A549 (cell line): ENCODE measurements at regions not wholly inside any gene's neighbourhood (a gene's known extent, or its start where the extent isn't known, plus 50 kb on each side); places are given as distances from the start of the nearest gene placed in this dataset.

Source experiments
- ATAC-seq, 2 experiments: fragments of 200-7000 bp in 1 of 2; fragments of >200 bp in 1 of 2; cut with Nextera tagmentation in 1 of 2; cut with Tn5 transposase in 1 of 2; 3 replicates each; pipeline versions ENCODE4 v1.8.0 to v1.9.1; 2018 to 2020; ENCODE audit warnings: mild to moderate bottlenecking in 1 of 2, moderate library complexity in 1 of 2
- CTCF ChIA-PET: fragments of 300-600 bp; sonication (Branson Sonifier 250); formaldehyde crosslinking; extraction: SDS; loops from one replicate; lab custom pipeline; 2021; ENCODE audit warnings: antibody characterized with exemption, inconsistent platforms; lab: Yijun Ruan, JAX
- POLR2A ChIA-PET: fragments of 350-600 bp; formaldehyde crosslinking; extraction: SDS; loops from one replicate; lab custom pipeline; 2021; ENCODE audit warnings: antibody characterized with exemption, inconsistent platforms; lab: Yijun Ruan, JAX
- DNase-seq, 2 experiments: peaks; one replicate each; pipeline versions ENCODE4 v3.0.0 to v3.0.0-alpha.2; 2011 to 2016; ENCODE audit warnings: low read depth in 1 of 2, low spot score in 1 of 2
- FAIRE-seq: peaks from 2 replicates; lab custom pipeline; 2011; peaks lifted over from hg19 to GRCh38; lab: Jason Lieb, UNC
- H3K27ac ChIP-seq, 2 experiments: fragments of >200 bp; sonication (Bioruptor Twin); formaldehyde crosslinking; 3 replicates each; pipeline ENCODE4 v1.5.1; 2016 to 2017
- H3K4me1 ChIP-seq: fragments of >200 bp; sonication (Bioruptor Twin); formaldehyde crosslinking; 3 replicates; pipeline ENCODE4 v1.6.1; 2016
- H3K4me2 ChIP-seq: fragments of >200 bp; sonication (Bioruptor Twin); formaldehyde crosslinking; 3 replicates; pipeline ENCODE4 v1.6.1; 2016
- H3K4me3 ChIP-seq: fragments of >200 bp; sonication (Bioruptor Twin); formaldehyde crosslinking; 3 replicates; pipeline ENCODE4 v1.5.1; 2016
- H3K9me3 ChIP-seq: fragments of >200 bp; sonication (Bioruptor Twin); formaldehyde crosslinking; 3 replicates; pipeline ENCODE4 v1.6.1; 2016
- CBX8 ChIP-seq: fragments of 200-600 bp; sonication (generic); IDR thresholded peaks from 2 replicates; pipeline ENCODE4 v1.6.1; 2016
- CEBPB ChIP-seq, 2 experiments: fragments of >200 bp in 1 of 2; sonication (Bioruptor Twin) in 1 of 2; formaldehyde crosslinking in 1 of 2; IDR thresholded peaks; 2 replicates each; pipeline ENCODE4 v1.6.1; 2012 to 2016
- CHD2 ChIP-seq: fragments of 150-350 bp; IDR thresholded peaks from 2 replicates; pipeline ENCODE4 v1.6.1; 2014; ENCODE audit warnings: low read length; ENCODE audit not compliant: partially characterized antibody
- CHD4 ChIP-seq: fragments of 200-600 bp; sonication (generic); IDR thresholded peaks from 2 replicates; pipeline ENCODE4 v1.6.1; 2016; ENCODE audit warnings: antibody characterized with exemption, mild to moderate bottlenecking, borderline replicate concordance
- EHF ChIP-seq: fragments of 250-450 bp; sonication (Bioruptor Pico); IDR thresholded peaks from 2 replicates; pipeline ENCODE4 v1.5.0; 2020; ENCODE audit warnings: mild to moderate bottlenecking
- EP300 ChIP-seq, 2 experiments: fragments of >200 bp; sonication (Bioruptor Twin); formaldehyde crosslinking; IDR thresholded peaks; 2 replicates in 1 of 2; 3 replicates in 1 of 2; pipeline ENCODE4 v1.6.1; 2016 to 2017
- ESRRA ChIP-seq: fragments of 150-350 bp; IDR thresholded peaks from 2 replicates; pipeline ENCODE4 v1.6.1; 2014; ENCODE audit warnings: mild to moderate bottlenecking, low read length, borderline replicate concordance
- FOSB ChIP-seq: fragments of 250-450 bp; sonication (Bioruptor Pico); IDR thresholded peaks from 2 replicates; pipeline ENCODE4 v1.5.0; 2020; ENCODE audit warnings: mild to moderate bottlenecking, moderate library complexity
- FOSL2 ChIP-seq, 2 experiments: fragments of 450-650 bp in 1 of 2; fragments of >200 bp in 1 of 2; sonication (Bioruptor Twin) in 1 of 2; formaldehyde crosslinking; IDR thresholded peaks; 2 replicates each; pipeline versions ENCODE4 v1.5.0 to v1.6.1; 2016 to 2020; ENCODE audit warnings: mild to moderate bottlenecking in 1 of 2, moderate library complexity in 1 of 2
- HEYL ChIP-seq: fragments of 250-450 bp; sonication (Bioruptor Pico); IDR thresholded peaks from 2 replicates; pipeline ENCODE4 v1.8.0; 2021; ENCODE audit warnings: mild to moderate bottlenecking, moderate library complexity
- HOXA7 ChIP-seq: fragments of 250-450 bp; sonication (Bioruptor Pico); IDR thresholded peaks from 2 replicates; pipeline ENCODE4 v1.5.0; 2020; ENCODE audit warnings: mild to moderate bottlenecking, moderate library complexity
- HOXB13 ChIP-seq: fragments of 250-450 bp; sonication (Bioruptor Pico); IDR thresholded peaks from 2 replicates; pipeline ENCODE4 v1.5.0; 2020; ENCODE audit warnings: low read depth, mild to moderate bottlenecking, moderate library complexity
- HOXB5 ChIP-seq: fragments of 250-450 bp; sonication (Bioruptor Pico); IDR thresholded peaks from 2 replicates; pipeline ENCODE4 v1.5.0; 2020; ENCODE audit warnings: mild to moderate bottlenecking, moderate library complexity
- KDM5A ChIP-seq: fragments of 200-600 bp; sonication (generic); IDR thresholded peaks from 2 replicates; pipeline ENCODE4 v1.6.1; 2016; ENCODE audit warnings: antibody characterized with exemption, mild to moderate bottlenecking
- MAZ ChIP-seq: fragments of 150-350 bp; IDR thresholded peaks from 2 replicates; pipeline ENCODE4 v1.6.1; 2014; ENCODE audit warnings: antibody characterized with exemption, low read depth, low read length, borderline replicate concordance
- NPAS2 ChIP-seq: fragments of 250-450 bp; sonication (Bioruptor Pico); IDR thresholded peaks from 2 replicates; pipeline ENCODE4 v1.8.0; 2022; ENCODE audit warnings: mild to moderate bottlenecking, moderate library complexity, borderline replicate concordance
- RARB ChIP-seq: fragments of 250-450 bp; sonication (Bioruptor Pico); IDR thresholded peaks from 2 replicates; pipeline ENCODE4 v1.8.0; 2021; ENCODE audit warnings: mild to moderate bottlenecking, moderate library complexity
- RNF2 ChIP-seq: fragments of 200-600 bp; sonication (generic); IDR thresholded peaks from 2 replicates; pipeline ENCODE4 v1.6.1; 2016; ENCODE audit warnings: low read depth, mild to moderate bottlenecking, antibody characterized with exemption, moderate library complexity, borderline replicate concordance
- SREBF2 ChIP-seq: fragments of 450-650 bp; IDR thresholded peaks from 2 replicates; pipeline ENCODE4 v1.6.1; 2014; ENCODE audit warnings: mild to moderate bottlenecking, moderate library complexity
- ZC3H11A ChIP-seq: fragments of 450-650 bp; IDR thresholded peaks from 2 replicates; pipeline ENCODE4 v1.6.1; 2014; ENCODE audit warnings: antibody characterized with exemption, mild to moderate bottlenecking
- ZSCAN20 ChIP-seq: fragments of 250-450 bp; sonication (Bioruptor Pico); IDR thresholded peaks from 2 replicates; pipeline ENCODE4 v1.8.0; 2022; ENCODE audit warnings: mild to moderate bottlenecking, moderate library complexity
- WGBS: methylation state at CpG from one replicate; pipeline ENCODE4 v1.1.6; 2017; ENCODE audit errors: missing lambda C conversion rate; 5-methylcytosine and 5-hydroxymethylcytosine counted together
- TF ChIP-seq, protein P1 (sequence below): IDR thresholded peaks from 2 replicates; pipeline ENCODE4 v1.6.1; 2012; ENCODE audit warnings: low read depth, borderline replicate concordance
- TF ChIP-seq, protein P2 (sequence below): fragments of 200-600 bp; sonication (generic); IDR thresholded peaks from 2 replicates; pipeline ENCODE4 v1.6.1; 2016; ENCODE audit warnings: antibody characterized with exemption, mild to moderate bottlenecking, moderate library complexity
- TF ChIP-seq, protein P3 (sequence below): fragments of 150-350 bp; IDR thresholded peaks from 2 replicates; pipeline ENCODE4 v1.6.1; 2014; ENCODE audit warnings: low read depth, mild to moderate bottlenecking, low read length

DNA sequence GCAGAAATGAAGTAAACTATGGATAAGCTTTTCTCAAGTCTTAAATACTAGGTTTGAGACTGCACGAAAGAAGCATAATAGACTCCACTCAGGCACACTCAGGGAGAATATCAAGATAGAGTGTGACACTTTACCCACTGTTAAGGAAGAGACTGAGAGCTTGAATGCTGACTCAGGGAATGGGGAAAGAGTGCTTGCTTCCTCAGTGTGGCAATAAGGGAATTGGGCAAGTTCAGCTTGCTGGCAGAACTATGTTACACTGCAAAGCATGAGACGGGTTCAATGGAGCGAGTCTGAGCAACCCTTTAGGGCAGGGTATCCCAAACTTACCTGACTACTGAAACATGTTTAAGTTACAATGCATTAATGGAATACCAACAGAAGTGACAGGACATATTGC, 237.7 kb upstream of the MEF2C start:
- CTCF ChIA-PET = no interaction called here
- POLR2A ChIA-PET = no interaction called here
- no peak for FAIRE-seq

DNA sequence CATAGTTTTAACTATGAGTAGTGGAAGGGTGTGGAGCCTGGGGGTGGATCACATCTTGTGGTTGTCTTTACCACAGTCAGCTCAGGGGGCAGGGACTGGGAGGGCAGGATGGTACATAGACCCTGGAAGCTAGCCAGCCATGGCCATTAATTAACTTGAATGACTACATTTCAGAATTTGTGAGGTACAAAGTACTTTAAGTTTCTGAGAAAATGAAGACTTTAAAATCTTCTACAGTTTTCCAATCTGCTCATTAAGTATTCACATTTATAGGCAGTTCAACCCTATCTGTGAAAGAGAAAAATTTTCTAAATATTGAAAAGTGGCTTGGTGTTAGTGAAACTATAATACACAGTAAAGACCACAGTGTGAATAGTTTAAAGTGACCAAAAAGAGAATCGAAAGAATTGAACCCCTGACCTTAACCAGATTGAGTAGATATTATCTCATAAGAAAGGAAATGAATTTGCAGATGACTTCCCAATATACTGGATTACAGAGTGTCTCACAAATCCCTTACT, 234.2 kb upstream of the MEF2C start:
- no peak for ATAC-seq
- POLR2A ChIA-PET = no interaction called here

More for the DNA sequence above, 237.7 kb upstream of the MEF2C start:
- Histone ChIP-seq H3K4me1 (no peaks in the 10 kb centered on the region), H3K27ac (no peak overlapping the region), H3K4me2 (no peak overlapping the region), H3K4me3 (no peak overlapping the region), H3K9me3 (no peaks in the 10 kb centered on the region)
- TF ChIP-seq FOSL2 (IDR thresholded peaks at IDR 0.05) (no peak), FOSL2 (CRISPR knock-in tag; IDR thresholded peaks at IDR 0.05) (no peak), RARB (no peak), NPAS2 (CRISPR knock-in tag) (no peak), CBX8 (no peak), HOXB5 (CRISPR knock-in tag) (no peak), EHF (no peak)
- TF ChIP-seq, protein P1, sequence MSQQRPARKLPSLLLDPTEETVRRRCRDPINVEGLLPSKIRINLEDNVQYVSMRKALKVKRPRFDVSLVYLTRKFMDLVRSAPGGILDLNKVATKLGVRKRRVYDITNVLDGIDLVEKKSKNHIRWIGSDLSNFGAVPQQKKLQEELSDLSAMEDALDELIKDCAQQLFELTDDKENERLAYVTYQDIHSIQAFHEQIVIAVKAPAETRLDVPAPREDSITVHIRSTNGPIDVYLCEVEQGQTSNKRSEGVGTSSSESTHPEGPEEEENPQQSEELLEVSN = no peak
- WGBS = 15% methylated on average over 3 of the region's 3 CpGs
- ATAC-seq (no peak), DNase-seq (no peak)

DNA sequence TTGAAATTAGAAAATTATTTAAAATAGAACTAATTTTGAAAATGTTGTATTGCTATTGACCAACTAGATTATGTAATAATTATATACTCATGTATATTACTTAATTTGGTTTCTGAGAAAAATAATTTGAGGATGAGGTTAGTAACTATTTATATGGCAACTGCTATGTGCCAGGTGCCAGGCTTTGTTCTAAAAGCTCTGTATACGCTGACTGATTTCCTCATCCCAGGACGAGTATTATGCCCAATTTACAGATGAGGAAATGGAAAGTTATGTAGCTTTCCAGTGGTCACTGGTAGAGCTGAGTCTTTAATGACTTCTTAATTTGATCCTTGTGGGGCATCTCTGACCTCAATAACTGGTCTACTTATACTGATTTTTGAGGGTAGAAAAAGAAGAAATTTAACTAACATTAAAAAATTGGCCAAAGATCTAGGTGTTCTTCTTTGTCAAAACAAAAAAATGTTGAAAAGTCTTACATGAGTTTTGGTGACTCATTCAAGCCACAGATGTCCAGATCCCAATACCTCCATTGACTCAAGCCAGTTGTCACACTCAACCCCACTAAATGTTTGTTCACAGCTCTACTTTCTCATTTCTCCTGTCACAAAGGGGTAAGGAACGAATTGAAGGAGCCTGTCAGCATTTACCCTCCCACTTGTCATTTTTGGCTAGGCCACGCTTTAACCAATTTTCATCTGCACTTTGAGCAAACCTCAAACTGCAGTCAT, 228.1 kb upstream of the MEF2C start:
- TF ChIP-seq MAZ (no peak), ZC3H11A (no peak), SREBF2 (no peak), ZSCAN20 (CRISPR knock-in tag) (no peak), CHD4 (no peak), EHF (no peak), CEBPB (IDR thresholded peaks at IDR 0.05) (no peak), HOXB13 (CRISPR knock-in tag) (no peak)
- TF ChIP-seq, protein P2, sequence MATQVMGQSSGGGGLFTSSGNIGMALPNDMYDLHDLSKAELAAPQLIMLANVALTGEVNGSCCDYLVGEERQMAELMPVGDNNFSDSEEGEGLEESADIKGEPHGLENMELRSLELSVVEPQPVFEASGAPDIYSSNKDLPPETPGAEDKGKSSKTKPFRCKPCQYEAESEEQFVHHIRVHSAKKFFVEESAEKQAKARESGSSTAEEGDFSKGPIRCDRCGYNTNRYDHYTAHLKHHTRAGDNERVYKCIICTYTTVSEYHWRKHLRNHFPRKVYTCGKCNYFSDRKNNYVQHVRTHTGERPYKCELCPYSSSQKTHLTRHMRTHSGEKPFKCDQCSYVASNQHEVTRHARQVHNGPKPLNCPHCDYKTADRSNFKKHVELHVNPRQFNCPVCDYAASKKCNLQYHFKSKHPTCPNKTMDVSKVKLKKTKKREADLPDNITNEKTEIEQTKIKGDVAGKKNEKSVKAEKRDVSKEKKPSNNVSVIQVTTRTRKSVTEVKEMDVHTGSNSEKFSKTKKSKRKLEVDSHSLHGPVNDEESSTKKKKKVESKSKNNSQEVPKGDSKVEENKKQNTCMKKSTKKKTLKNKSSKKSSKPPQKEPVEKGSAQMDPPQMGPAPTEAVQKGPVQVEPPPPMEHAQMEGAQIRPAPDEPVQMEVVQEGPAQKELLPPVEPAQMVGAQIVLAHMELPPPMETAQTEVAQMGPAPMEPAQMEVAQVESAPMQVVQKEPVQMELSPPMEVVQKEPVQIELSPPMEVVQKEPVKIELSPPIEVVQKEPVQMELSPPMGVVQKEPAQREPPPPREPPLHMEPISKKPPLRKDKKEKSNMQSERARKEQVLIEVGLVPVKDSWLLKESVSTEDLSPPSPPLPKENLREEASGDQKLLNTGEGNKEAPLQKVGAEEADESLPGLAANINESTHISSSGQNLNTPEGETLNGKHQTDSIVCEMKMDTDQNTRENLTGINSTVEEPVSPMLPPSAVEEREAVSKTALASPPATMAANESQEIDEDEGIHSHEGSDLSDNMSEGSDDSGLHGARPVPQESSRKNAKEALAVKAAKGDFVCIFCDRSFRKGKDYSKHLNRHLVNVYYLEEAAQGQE = no peak
- TF ChIP-seq, protein P3, sequence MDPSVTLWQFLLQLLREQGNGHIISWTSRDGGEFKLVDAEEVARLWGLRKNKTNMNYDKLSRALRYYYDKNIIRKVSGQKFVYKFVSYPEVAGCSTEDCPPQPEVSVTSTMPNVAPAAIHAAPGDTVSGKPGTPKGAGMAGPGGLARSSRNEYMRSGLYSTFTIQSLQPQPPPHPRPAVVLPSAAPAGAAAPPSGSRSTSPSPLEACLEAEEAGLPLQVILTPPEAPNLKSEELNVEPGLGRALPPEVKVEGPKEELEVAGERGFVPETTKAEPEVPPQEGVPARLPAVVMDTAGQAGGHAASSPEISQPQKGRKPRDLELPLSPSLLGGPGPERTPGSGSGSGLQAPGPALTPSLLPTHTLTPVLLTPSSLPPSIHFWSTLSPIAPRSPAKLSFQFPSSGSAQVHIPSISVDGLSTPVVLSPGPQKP = no peak
- TF ChIP-seq, all 56 proteins: peak for 0
- no peak for FAIRE-seq
- POLR2A ChIA-PET = no interaction called here
- Histone ChIP-seq H3K9me3 (no peaks in the 10 kb centered on the region), H3K4me3 (no peak overlapping the region), H3K27ac (no peak overlapping the region), H3K4me2 (no peak overlapping the region), H3K4me1 (no peaks in the 10 kb centered on the region)
- CTCF ChIA-PET = no interaction called here
- WGBS = 2% methylated on average over 4 of the region's 4 CpGs
- DNase-seq = no peak
- ATAC-seq = no peak

More for the DNA sequence above, 234.2 kb upstream of the MEF2C start:
- DNase-seq = no peak
- no peak for FAIRE-seq
- CTCF ChIA-PET = no interaction called here
- Histone ChIP-seq H3K4me3 (no peak overlapping the region), H3K27ac (no peak overlapping the region), H3K4me1 (no peaks in the 10 kb centered on the region), H3K4me2 (no peak overlapping the region), H3K9me3 (no peaks in the 10 kb centered on the region)
- WGBS = 3% methylated on average over 1 of the region's 1 CpG
- TF ChIP-seq EP300 (IDR thresholded peaks at IDR 0.05) = no peak
- TF ChIP-seq ESRRA = no peak
- TF ChIP-seq CEBPB (IDR thresholded peaks at IDR 0.05) = no peak
- TF ChIP-seq HOXA7 = no peak
- no peak for TF ChIP-seq CHD2
- no peak for TF ChIP-seq HEYL (CRISPR knock-in tag)
- TF ChIP-seq NPAS2 (CRISPR knock-in tag) = no peak
- no peak for TF ChIP-seq RNF2
- TF ChIP-seq KDM5A = no peak
- no peak for TF ChIP-seq FOSB (CRISPR knock-in tag)
- no peak for TF ChIP-seq RARB
